GM21381 (cell line): ENCODE measurements at regions not wholly inside any gene's neighbourhood (a gene's known extent, or its start where the extent isn't known, plus 50 kb on each side); places are given as distances from the start of the nearest gene placed in this dataset.
"Not testable (repeated sequence)": the region's sequence is repeated elsewhere in the genome, so short reads cannot be mapped to it uniquely, and the experiment has no call there.

Source experiments
- ATAC-seq: cut with Tn5 transposase; IDR thresholded peaks from one replicate; pipeline ENCODE4 v1.9.1; 2021; ENCODE audit warnings: mild to moderate bottlenecking, moderate library complexity; ENCODE audit not compliant: unreplicated experiment

DNA sequence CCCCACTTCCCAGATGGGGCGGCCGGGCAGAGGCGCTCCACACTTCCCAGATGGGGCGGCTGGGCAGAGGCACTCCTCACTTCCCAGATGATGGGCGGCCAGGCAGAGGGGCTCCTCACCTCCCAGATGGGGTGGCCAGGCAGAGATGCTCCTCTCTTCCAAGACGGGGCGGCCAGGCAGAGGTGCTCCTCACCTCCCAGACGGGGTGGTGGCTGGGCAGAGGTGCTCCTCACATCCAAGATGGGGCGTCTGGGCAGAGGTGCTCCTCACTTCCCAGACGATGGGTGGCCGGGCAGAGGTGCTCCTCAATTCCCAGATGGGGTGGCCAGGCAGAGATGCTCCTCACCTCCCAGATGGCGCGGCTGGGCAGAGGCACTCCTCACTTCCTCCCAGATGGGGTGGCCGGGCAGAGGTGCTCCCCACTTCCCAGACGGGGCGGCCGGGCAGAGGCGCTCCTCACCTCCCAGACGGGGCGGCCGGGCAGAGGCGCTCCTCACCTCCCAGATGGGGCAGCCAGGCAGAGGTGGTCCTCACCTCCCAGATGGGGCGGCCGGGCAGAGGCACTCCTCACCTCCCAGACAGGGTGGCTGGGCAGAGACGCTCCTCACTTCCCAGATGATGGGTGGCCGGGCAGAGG is 275.2 kb downstream of the LIPI start:
- not testable (repeated sequence) for ATAC-seq

GRCh38 chr21:13934887-13935342 is 275.8 kb downstream of the LIPI start:
- ATAC-seq = not testable (repeated sequence)

DNA sequence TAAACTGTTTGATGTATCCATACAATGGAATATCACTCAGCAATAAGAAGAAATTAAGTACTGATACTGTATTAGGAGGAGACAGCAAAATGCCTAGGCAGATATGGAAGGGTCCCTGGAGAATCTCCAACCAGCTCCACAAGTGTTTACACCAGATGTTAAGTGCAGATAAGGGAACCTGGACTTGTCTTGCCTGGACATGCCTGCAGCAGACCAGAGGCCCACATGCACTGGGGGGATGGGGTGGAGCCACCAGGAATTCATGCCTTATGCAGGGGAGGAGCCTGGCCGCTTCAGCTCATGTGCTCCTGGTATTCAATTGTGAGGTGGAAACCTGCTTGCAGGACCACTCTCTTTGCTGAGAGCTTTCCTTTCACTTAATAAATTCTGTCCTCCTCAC is 287.6 kb downstream of the LIPI start:
- ATAC-seq = not testable (repeated sequence)

DNA sequence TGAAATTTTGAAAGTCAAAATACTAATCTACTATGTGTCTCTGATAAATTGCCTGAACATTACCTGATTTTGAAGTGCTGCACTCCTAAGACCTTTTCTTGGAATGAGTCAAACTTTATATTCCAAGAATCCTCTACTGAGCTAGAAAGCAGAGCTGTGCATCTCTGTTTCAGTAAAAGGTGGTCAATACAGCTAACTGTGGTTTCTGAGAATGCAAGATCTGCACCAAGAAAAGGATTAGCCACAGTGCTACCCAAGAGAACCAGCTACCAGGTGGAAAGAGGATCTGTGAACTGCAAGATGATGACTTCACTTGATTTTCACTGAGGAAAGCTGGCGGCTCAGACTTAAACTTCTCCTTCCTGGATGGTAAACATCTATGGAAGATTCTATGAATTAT is 289.3 kb downstream of the LIPI start:
- ATAC-seq = not testable (repeated sequence)

DNA sequence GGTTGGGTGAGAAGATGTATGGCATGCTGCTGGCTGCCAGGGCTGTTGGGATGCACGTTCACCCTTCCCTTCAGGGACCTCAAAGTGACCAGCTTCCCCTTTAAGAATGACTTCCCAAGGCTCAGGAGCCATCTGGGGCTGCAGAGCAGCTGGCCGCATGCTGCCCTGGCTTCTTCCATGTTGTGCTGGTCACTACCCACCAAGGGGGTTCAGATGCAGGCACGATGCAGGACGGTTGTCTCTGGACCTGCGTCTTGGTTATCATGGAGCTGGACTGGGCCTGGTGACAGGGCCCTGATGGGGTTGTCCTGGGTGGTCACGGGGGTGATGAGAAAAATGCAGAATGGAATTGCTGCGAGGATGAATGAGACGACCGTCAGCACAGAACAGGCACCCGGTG is 297.8 kb downstream of the POTED start:
- ATAC-seq = not testable (repeated sequence)

DNA sequence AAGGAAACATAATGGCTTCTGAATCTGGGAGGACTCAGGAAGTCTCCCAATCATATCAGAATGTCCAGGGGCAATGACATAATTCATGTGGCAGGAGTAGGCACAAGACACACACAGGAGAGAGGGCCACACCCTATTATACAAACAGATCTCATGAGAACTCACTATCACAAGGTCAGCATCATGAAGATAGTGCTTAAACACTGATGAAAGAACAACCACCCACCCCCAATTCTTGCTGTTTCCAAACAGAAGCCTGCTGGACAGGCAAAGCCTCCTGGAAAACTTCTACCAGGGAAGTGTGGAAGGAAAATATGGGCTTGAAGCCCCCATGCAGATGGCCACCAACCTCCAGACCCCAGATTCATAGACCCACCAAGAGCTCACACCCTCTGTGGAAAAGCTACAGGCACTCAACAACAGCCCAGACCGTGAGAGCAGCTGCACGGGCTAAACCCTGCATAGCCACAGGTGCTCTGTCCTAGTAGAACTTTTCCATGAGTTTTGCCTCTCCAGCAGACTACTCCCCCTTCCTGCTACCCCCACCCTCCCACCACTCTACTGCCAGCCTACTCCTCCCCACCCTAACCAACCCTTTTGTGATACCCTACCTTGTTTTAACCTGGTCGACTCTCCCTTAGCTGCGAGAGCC is 287.1 kb downstream of the POTED start:
- not testable (repeated sequence) for ATAC-seq

DNA sequence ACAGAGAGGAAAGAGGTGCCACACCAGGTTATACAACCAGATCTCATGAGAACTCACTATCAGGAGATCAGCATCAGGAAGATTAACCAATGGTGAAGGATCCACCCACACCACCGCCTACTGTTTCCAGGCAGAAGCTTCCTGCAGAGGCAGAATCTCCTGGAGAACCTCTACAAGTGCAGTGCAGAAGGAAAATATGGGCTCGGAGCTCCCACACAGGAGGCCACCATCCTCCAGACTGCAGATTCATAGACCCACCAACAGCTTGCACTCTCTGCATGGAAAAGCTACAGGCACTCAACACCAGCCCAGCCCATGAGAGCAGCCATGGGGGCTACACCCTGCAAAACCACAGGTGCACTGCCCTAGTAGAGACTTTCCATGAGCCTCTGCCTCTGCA is 284.0 kb downstream of the POTED start:
- not testable (repeated sequence) for ATAC-seq

- not testable (repeated sequence) for ATAC-seq
These were observed 283.4 kb downstream of the POTED start for GRCh38 chr21:13893025-13893424.

DNA sequence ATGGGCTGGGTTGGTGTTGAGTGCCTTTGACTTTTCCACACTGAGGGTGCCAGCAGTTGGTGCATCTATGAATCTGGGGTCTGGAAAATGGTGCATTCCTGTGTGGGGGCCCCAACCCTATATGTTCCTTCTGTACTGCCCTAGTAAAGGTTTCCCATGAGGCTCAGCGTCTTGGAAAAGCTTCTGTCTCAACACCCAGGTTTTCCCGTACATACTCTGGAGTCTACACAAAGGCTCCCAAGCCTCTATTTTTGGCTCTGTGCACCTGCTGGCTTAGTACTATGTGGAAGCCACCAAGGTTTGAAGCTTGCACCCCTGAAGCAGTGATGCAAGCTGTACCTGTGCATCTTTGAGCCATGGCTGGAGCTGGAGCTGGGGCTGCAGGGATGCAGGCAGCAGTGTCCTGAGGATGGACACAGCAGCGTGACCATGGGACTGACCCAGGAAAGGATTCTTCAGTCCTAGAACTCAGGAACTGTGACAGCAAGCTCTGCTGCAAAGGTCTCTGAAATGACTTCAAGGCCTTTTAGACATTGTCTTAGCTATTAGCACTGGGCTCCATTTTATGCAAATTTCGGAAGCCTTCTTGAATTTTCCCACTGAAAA is 282.7 kb downstream of the POTED start:
- ATAC-seq = not testable (repeated sequence)

DNA sequence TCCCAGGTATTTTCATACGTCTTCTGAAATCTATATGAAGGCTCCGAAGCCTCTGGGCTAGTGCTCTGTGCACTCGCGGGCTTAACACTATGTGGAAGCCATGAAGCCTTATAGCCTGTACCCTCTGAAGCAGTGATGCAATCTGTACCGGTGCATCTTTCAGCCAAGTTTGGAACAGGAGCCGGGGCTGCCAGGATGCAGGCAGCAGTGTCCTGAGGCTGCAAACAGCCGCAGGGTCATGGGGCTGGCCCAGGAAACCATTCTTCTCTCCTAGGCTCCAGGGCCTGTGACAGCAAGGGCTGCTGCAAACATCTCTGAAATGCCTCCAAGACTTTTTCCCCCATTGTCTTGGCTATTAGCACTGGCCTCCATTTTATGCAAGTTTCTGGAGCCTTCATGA is 279.6 kb downstream of the POTED start:
- not testable (repeated sequence) for ATAC-seq

GRCh38 chr21:13883641-13884395 is 274.2 kb downstream of the POTED start:
- not testable (repeated sequence) for ATAC-seq

DNA sequence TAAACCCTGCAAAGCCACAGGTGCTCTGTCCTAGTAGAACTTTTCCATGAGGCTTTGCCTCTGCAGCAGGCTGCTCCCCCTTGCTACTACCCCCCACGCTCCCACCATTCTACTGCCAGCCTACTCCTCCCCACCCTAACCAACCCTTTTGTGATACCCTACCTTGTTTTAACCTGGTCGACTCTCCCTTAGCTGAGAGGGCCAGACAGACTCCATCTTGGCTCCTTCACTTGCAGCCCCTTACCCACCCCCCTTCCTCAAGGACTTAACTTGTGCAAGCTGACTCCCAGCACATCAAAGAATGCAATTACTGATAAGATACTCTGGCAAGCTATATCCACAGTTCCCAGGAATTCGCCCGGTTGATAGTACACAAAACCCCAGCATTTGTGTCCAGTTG is 267.9 kb downstream of the POTED start:
- ATAC-seq = not testable (repeated sequence)

DNA sequence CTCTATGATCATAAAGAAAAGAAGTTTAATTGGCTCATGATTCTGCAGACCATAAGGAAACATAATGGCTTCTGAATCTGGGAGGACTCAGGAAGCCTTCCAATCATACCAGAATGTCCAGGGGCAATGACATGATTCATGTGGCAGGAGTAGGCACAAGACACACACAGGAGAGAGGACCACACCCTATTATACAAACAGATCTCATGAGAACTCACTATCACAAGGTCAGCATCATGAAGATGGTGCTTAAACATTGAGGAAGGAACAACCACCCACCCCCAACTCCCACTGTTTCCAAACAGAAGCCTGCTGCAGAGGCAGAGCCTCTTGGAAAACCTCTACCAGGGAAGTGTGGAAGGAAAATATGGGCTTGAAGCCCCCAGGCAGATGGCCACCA is 267.4 kb downstream of the POTED start:
- not testable (repeated sequence) for ATAC-seq

DNA sequence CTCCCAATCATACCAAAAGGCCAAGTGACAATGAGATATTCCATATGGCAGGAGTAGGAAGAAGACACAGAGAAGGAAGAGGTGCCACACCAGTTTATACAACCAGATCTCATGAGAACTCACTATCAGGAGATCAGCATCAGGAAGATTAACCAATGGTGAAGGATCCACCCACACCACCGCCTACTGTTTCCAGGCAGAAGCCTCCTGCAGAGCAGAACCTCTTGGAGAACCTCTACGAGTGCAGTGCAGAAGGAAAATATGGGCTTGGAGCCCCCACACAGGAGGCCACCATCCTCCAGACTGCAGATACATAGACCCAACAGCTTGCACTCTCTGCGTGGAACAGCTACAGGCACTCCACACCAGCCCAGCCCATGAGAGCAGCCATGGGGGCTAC is 264.4 kb downstream of the POTED start:
- ATAC-seq = not testable (repeated sequence)

DNA sequence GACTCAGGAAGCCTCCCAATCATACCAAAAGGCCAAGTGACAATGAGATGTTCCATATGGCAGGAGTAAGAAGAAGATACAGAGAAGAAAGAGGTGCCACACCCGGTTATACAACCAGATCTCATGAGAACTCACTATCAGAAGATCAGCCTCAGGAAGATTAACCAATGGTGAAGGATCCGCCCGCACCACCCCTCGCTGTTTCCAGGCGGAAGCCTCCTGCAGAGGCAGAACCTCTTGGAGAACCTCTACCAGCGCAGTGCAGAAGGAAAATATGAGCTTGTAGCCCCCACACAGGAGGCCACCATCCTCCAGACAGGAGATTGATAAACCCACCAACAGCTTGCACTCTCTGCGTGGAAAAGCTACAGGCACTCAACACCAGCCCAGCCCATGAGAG is 245.1 kb downstream of the POTED start:
- no peak for ATAC-seq

DNA sequence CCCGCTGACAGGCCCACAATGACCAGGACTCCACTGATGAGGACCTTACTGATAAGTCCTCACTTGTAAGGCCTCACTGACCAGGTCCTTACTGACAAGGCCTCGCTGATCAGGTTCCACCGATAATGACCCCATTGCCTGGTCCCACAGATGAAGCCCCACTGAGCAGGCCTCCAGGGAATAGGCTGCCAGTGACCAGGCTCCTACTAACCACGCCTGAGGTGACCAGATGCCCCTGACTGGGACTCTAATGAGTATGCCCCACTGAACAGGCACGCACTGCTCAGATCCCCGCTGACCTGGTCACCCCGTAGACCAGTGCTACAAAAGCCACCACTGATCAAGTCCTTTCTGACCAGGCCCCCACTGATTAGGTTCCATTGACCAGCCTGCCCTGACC is 241.2 kb downstream of the POTED start:
- ATAC-seq = not testable (repeated sequence)

DNA sequence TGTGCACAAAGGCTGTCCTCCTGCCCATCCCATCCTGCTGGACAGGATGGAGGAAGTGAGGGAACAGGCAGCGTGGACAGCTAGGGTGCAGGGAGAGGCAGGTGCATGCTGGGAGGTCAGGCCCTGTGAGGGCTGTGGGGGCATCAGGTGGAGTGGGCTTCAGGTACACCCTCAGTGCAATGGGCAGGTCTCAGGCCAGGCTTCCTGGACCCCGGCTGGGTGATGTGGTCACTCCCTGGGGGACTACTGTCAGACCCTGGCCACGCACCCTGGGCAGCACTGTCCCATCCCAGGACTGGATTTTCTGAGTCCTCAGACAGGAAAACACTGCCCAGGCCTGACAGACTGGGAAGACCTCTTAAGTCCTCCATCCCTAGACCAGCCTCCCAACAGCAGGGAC is 239.9 kb downstream of the POTED start:
- ATAC-seq = not testable (repeated sequence)

DNA sequence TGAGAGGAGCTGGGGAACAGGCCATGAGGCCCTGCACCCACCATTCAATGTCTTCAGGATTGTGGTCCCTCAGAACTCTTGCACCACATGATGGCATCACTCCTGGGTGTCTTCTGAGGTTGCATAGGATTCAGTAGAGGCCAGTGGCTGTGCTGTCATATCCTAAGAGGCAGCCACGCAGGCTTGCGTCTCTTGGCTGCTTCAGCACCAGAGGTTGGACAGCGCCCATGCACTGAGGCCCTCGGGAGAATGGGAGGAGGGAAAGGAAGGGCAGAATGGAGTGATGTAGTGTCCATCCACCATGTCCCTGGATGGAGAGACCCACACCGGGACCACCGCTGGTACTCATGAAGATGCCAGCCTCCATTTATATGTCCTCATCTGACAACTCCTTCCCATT is 237.1 kb downstream of the POTED start:
- not testable (repeated sequence) for ATAC-seq

GRCh38 chr21:13844574-13844973 is 235.0 kb downstream of the POTED start:
- ATAC-seq = not testable (repeated sequence)

GRCh38 chr21:13843081-13843480 is 233.5 kb downstream of the POTED start:
- ATAC-seq = not testable (repeated sequence)

DNA sequence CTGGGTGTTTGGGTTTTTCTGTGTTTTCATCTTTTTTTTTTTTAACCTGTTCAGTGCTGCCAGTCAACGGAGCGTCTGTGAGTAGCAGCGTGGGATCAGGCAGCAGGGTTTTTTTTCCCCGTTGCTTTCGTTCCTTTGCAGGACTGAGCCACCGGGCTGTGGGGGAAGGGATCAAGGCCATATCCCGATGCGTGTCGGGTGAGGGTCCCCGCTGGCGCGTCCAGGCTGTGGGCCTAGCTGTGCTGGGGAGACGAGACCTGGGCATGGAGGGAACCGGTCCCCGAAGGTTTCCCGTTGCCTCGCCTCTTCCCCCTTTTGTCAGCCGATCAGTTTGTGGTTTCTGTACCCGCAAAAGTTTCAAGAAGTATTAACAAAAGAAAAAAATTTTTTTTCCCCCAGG is 218.1 kb downstream of the POTED start:
- ATAC-seq = not testable (repeated sequence)
